ENCODE measurements at regions not wholly inside any gene's neighbourhood (a gene's known extent, or its start where the extent isn't known, plus 50 kb on each side); places are given as distances from the start of the nearest gene placed in this dataset.

DNA sequence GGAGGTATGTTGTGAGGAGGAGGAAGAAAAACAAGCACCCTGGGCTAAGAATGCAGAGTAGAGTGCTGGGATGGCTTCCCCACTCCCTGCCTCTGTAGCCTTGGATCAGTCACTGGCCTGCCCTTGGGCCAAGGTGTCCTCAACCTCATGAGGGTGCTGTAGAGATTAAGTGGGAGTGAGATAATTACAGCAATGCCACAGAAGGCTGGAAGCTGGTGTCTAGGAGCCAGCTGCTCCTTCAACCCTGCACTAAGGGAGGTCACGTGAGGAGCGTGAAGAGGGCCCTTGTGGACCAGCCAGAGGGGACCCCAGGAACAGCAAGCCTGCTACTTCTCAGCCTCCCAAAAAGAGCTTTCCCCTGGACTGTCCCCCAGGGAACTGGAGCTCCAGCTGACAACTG, 95.2 kb downstream of the TTC32 start:
- H3K27ac Mint-ChIP-seq (ENCODE audit: unreplicated experiment) = no peak overlapping the region
- TF ChIP-seq, protein P1, sequence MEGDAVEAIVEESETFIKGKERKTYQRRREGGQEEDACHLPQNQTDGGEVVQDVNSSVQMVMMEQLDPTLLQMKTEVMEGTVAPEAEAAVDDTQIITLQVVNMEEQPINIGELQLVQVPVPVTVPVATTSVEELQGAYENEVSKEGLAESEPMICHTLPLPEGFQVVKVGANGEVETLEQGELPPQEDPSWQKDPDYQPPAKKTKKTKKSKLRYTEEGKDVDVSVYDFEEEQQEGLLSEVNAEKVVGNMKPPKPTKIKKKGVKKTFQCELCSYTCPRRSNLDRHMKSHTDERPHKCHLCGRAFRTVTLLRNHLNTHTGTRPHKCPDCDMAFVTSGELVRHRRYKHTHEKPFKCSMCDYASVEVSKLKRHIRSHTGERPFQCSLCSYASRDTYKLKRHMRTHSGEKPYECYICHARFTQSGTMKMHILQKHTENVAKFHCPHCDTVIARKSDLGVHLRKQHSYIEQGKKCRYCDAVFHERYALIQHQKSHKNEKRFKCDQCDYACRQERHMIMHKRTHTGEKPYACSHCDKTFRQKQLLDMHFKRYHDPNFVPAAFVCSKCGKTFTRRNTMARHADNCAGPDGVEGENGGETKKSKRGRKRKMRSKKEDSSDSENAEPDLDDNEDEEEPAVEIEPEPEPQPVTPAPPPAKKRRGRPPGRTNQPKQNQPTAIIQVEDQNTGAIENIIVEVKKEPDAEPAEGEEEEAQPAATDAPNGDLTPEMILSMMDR (IDR thresholded peaks at IDR 0.05; ENCODE audit: unreplicated experiment) = no peak
- H3K36me3 Mint-ChIP-seq (ENCODE audit: low read depth, unreplicated experiment) = no peaks in the 10 kb centered on the region
- no peaks in the 10 kb centered on the region for H3K27me3 Mint-ChIP-seq (ENCODE audit: unreplicated experiment)
- no peaks in the 10 kb centered on the region for H3K4me1 Mint-ChIP-seq (ENCODE audit: unreplicated experiment)
- H3K4me3 Mint-ChIP-seq (ENCODE audit: unreplicated experiment) = no peak overlapping the region
- DNase-seq (ENCODE audit: low spot score) = no peak
- no peaks in the 10 kb centered on the region for H3K9me3 Mint-ChIP-seq (ENCODE audit: unreplicated experiment)

DNA sequence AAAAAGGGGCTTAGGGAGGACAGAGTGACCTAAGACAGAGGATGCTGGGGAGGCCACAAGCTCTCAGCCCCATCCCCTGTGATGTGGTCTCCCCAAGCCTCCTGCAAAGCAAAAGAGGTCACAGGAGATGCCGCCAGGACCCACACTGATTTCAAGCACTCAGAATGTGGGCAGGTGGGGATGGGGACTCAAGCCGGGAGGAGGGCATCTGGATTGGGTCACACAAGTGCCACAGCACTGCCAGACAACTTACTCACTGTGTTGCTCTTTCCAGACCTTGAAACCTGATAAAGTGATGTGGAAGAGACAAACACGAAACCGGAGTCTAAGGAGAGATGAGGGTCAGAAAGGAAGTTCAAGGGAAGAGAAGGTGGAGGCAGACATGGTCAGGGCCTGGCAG, 95.7 kb downstream of the TTC32 start:
- H3K36me3 Mint-ChIP-seq (ENCODE audit: low read depth, unreplicated experiment) = no peaks in the 10 kb centered on the region
- TF ChIP-seq, protein P1 (IDR thresholded peaks at IDR 0.05; ENCODE audit: unreplicated experiment) = no peak
- no peak overlapping the region for H3K27ac Mint-ChIP-seq (ENCODE audit: unreplicated experiment)
- no peaks in the 10 kb centered on the region for H3K4me1 Mint-ChIP-seq (ENCODE audit: unreplicated experiment)
- H3K9me3 Mint-ChIP-seq (ENCODE audit: unreplicated experiment) = no peaks in the 10 kb centered on the region
- no peak for DNase-seq (ENCODE audit: low spot score)
- no peak overlapping the region for H3K4me3 Mint-ChIP-seq (ENCODE audit: unreplicated experiment)
- no peaks in the 10 kb centered on the region for H3K27me3 Mint-ChIP-seq (ENCODE audit: unreplicated experiment)

GRCh38 chr2:19805266-19805665, 96.5 kb downstream of the TTC32 start:
- Mint-ChIP-seq H3K4me1 (ENCODE audit: unreplicated experiment) (no peaks in the 10 kb centered on the region), H3K36me3 (ENCODE audit: low read depth, unreplicated experiment) (no peaks in the 10 kb centered on the region), H3K27me3 (ENCODE audit: unreplicated experiment) (no peaks in the 10 kb centered on the region), H3K9me3 (ENCODE audit: unreplicated experiment) (no peaks in the 10 kb centered on the region), H3K4me3 (ENCODE audit: unreplicated experiment) (no peak overlapping the region), H3K27ac (ENCODE audit: unreplicated experiment) (no peak overlapping the region)
- no peak for DNase-seq (ENCODE audit: low spot score)
- TF ChIP-seq, protein P1 (IDR thresholded peaks at IDR 0.05; ENCODE audit: unreplicated experiment) = no peak

DNA sequence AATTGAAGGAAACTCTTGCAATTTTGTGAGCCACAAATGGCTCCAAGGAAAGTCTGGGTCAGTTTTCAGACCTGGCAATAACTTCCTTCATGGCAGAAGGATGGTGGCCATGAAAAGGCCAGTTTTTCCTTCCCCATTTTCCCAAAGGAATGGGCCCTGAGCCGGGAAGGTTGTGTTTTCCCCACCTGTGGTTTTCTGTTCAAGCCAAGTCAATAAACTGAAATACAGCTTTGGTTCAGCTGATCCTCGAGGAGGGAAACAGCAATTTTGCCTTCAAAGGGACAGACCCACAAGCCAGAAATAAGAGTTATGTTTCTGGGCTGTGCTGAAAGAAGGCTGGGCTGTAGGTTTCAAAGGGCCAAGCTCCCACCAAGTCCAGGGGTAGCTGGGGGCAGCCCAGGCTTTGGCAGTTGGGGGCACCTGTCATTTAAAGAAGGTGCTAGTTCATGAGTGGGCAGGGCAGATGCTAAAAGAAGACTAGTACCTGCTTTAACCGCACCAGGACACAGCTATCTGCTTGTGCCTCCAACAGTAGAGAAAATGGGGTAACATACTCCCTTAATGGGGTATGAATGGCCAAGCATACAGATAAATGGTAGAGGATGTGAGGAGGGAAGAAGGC, 97.0 kb downstream of the TTC32 start:
- Mint-ChIP-seq H3K4me3 (ENCODE audit: unreplicated experiment) (no peak overlapping the region), H3K4me1 (ENCODE audit: unreplicated experiment) (no peaks in the 10 kb centered on the region), H3K36me3 (ENCODE audit: low read depth, unreplicated experiment) (no peaks in the 10 kb centered on the region), H3K27ac (ENCODE audit: unreplicated experiment) (no peak overlapping the region), H3K9me3 (ENCODE audit: unreplicated experiment) (no peaks in the 10 kb centered on the region), H3K27me3 (ENCODE audit: unreplicated experiment) (no peaks in the 10 kb centered on the region)
- DNase-seq (ENCODE audit: low spot score) = no peak
- TF ChIP-seq, protein P1 (IDR thresholded peaks at IDR 0.05; ENCODE audit: unreplicated experiment) = no peak

DNA sequence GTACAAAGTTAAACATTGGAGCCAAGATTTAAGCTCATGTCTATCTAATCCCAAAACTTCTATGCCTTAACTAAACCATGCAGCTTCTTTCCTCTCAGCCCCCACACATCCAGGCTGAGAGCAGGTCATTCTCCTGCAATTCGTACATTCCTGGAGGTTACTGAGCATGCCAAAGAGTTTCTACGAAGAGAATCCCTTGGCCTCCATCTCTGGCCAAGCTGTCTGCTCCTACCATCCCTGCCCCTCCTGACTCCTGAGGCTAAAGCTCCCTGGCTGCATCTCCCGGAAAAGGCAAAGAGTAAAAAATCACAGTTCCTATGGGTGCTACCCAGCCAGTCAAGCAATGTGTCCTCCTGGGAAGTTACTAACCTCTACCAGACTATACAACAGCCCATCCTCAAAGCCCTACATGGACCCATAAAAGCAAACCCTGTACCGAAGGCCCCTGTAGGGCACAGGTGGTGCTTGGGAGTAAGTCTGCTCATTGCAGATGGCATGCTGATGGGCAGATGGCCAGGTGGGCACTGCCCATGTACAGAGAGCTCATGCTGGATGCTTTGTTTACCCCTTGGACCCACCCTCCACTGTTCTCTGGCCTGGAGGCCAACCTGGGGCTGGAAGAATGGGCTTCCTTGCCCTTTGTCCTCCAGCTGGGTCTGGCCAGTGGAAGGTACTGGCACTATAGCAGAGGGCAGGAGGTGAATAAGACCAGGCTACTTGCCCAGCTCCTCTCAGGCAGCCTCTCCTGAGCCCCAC, 99.5 kb downstream of the TTC32 start:
- TF ChIP-seq, protein P1 (IDR thresholded peaks at IDR 0.05; ENCODE audit: unreplicated experiment) = no peak
- Mint-ChIP-seq H3K4me1 (ENCODE audit: unreplicated experiment) (no peaks in the 10 kb centered on the region), H3K27ac (ENCODE audit: unreplicated experiment) (no peak overlapping the region), H3K36me3 (ENCODE audit: low read depth, unreplicated experiment) (no peaks in the 10 kb centered on the region), H3K9me3 (ENCODE audit: unreplicated experiment) (no peaks in the 10 kb centered on the region), H3K27me3 (ENCODE audit: unreplicated experiment) (no peaks in the 10 kb centered on the region), H3K4me3 (ENCODE audit: unreplicated experiment) (no peak overlapping the region)
- no peak for DNase-seq (ENCODE audit: low spot score)
